OCI-LY3 (cell line): ENCODE measurements at regions not wholly inside any gene's neighbourhood (a gene's known extent, or its start where the extent isn't known, plus 50 kb on each side); places are given as distances from the start of the nearest gene placed in this dataset.

ENCODE experiments used
- CTCF ChIP-seq: fragments of 200-600, 300-600 bp; sonication (generic); IDR thresholded peaks from 2 replicates; pipeline ENCODE4 v1.5.1; 2014; ENCODE audit warnings: antibody characterized with exemption, low read length, low read depth
- EZH2phosphoT487 ChIP-seq: fragments of 200-600 bp; shearing (Covaris generic); IDR thresholded peaks from 2 replicates; pipeline ENCODE4 v1.6.1; 2018; ENCODE audit warnings: antibody characterized with exemption, mixed run types, low read depth

GRCh38 chr1:2935751-2936390 is 85.4 kb upstream of the ACTRT2 start:
- TF ChIP-seq CTCF (no peak), EZH2phosphoT487 (no peak)
